ENCODE measurements at regions not wholly inside any gene's neighbourhood (a gene's known extent, or its start where the extent isn't known, plus 50 kb on each side); places are given as distances from the start of the nearest gene placed in this dataset.

DNA sequence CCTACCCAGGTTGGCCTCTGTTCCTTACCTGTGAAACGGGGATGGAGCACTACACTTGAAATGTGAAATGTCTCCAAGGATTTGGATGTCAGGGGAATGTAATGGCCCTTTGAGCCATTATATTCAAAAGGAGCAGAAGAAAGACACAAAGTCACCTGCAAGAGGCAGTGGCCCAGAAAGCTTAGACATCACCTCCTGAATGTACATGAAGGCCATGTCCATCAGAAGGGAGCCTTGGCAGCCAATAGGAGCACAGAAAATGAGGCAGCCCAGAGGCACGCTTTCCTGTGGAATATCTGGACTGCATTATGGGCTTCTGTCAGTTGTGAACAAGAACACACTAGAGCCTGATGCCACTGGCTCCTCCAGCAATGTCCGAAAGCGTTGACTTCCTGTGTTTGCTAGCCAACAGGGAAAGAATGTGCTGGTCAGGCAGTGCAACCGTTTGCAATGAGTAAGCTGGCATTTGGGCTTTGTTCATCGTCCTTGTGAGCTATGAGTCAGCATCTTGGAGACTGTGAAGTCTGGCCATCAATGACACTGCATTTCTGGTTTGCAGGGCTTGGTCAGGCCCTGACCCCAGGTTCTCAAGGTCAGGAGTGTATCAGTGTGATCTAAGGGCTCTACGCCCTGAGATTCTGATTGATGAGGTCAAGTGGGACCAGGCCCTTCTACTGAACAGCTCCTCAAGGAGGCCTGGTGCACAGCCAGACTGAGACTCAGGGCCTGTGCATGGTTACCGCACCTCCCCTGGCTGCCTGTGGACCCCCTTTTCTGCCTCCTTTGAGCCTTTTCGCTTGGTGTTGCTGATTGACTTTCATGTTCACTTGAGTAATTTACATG lies 222.4 kb downstream of the RPS24 start:
- H3K36me3 Mint-ChIP-seq (ENCODE audit: low read depth): no peaks in the 10 kb centered on the region
- H3K9me3 Mint-ChIP-seq: no peaks in the 10 kb centered on the region
- H3K4me1 Mint-ChIP-seq (ENCODE audit: low read depth): peaks cover 3% of the 10 kb centered on the region
- peaks cover 4% of the 10 kb centered on the region for H3K27me3 Mint-ChIP-seq (ENCODE audit: low read depth)
- no peak for DNase-seq (ENCODE audit: low spot score)
- no peak overlapping the region for H3K4me3 Mint-ChIP-seq
- no peak overlapping the region for H3K27ac Mint-ChIP-seq

DNA sequence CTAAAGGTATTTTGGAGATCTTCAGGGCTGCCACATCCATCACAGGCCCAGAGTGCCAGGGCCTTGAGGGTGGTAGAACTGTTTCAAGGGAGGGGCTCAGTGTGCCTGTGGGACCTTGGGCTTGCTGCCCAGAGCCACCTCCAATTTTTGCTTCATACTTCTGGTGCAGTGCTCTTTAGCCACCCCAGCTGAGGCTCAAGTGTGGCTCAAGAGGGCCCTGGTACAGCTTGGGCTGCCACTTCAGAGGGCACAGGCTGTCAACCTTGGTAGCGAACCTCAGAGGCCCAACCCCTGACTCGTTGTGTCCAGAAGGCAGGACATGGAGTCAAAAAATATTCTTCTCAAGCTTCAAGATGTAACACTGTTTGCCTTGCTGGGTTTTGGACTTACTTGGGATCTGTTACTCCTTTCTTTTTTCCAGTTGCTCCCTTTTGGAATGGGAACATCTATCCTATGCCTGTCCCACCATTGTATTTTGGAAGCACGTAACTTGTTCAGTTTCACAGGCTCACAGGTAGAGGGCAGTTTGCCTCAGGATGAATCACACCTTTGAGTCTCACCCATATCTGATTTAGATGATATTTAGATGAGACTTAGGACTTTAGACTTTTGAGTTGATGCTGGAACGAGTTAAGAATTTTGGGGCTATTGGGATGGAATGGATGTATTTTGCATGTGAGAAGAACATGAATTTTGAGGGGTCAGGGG lies 224.8 kb downstream of the RPS24 start:
- no peaks in the 10 kb centered on the region for H3K36me3 Mint-ChIP-seq (ENCODE audit: low read depth)
- peaks cover 4% of the 10 kb centered on the region for H3K27me3 Mint-ChIP-seq (ENCODE audit: low read depth)
- no peak overlapping the region for H3K27ac Mint-ChIP-seq
- no peaks in the 10 kb centered on the region for H3K9me3 Mint-ChIP-seq
- no peak for DNase-seq (ENCODE audit: low spot score)
- H3K4me1 Mint-ChIP-seq (ENCODE audit: low read depth): no peaks in the 10 kb centered on the region
- no peak overlapping the region for H3K4me3 Mint-ChIP-seq

DNA sequence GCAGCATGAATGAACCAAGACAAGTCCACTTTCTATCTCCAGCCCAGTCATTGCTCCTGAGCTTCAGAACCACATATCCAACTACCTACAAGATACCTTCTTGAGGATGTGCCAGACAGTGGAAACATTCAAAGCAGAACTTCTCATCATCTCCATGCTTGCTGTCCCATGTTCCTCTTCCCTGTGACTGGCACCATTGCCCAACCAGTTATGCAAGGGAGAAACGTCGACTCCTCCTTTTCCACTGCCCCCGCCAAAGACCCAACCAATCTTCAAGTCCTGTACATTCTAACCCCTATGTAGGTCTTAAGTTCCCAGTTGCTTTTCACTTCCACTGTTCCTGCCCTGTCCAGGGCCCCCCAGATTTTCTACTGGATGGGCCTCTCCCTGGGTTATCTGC lies 225.7 kb downstream of the RPS24 start:
- Mint-ChIP-seq H3K36me3 (ENCODE audit: low read depth) (no peaks in the 10 kb centered on the region), H3K4me3 (no peak overlapping the region), H3K27me3 (ENCODE audit: low read depth) (peaks cover 4% of the 10 kb centered on the region), H3K27ac (no peak overlapping the region), H3K4me1 (ENCODE audit: low read depth) (no peaks in the 10 kb centered on the region), H3K9me3 (no peaks in the 10 kb centered on the region)
- DNase-seq (ENCODE audit: low spot score): no peak

DNA sequence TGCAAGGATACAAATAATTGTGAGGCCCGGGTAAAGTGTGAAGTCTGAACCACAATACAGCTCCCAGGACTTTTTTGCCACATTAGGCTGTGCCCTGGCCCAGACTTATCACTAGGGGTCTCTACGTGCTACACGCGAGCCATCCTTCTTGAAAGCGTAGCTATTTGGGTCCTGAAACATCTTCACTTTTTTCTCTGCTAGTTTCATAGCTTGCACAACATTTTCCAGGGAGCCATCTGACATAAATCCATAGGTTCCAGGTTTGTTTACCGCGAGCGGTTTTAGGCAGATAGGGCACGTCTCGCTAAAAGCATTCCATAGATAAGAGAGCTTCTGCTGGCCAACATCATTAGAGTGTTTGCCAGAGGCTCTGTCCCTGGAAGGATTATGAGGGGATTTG lies 226.5 kb downstream of the RPS24 start:
- H3K4me3 Mint-ChIP-seq: no peak overlapping the region
- H3K36me3 Mint-ChIP-seq (ENCODE audit: low read depth): no peaks in the 10 kb centered on the region
- peaks cover 4% of the 10 kb centered on the region for H3K27me3 Mint-ChIP-seq (ENCODE audit: low read depth)
- DNase-seq (ENCODE audit: low spot score): no peak
- no peaks in the 10 kb centered on the region for H3K4me1 Mint-ChIP-seq (ENCODE audit: low read depth)
- H3K9me3 Mint-ChIP-seq: no peaks in the 10 kb centered on the region
- no peak overlapping the region for H3K27ac Mint-ChIP-seq

DNA sequence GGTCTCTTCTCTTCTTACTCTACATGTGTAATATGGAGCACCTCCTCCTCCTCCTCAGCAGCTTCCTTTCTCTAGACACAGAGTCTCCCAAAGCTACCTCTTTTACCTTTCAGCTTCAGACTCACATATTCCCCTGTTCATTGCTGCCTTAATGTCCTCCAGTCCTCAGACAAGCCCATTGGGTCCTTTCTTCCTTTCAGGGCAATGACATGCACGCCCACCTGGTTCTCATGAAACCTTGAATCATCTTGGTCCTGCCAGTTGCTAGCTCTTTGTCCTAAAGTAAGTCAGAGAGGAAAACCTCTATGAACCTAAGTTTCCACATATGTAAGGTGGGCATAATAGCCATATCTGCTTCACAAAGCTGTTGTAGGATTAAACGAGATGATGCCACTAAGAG lies 227.0 kb downstream of the RPS24 start:
- H3K4me3 Mint-ChIP-seq: no peak overlapping the region
- no peaks in the 10 kb centered on the region for H3K9me3 Mint-ChIP-seq
- peaks cover 4% of the 10 kb centered on the region for H3K27me3 Mint-ChIP-seq (ENCODE audit: low read depth)
- no peaks in the 10 kb centered on the region for H3K4me1 Mint-ChIP-seq (ENCODE audit: low read depth)
- DNase-seq (ENCODE audit: low spot score): no peak
- H3K36me3 Mint-ChIP-seq (ENCODE audit: low read depth): no peaks in the 10 kb centered on the region
- H3K27ac Mint-ChIP-seq: no peak overlapping the region

DNA sequence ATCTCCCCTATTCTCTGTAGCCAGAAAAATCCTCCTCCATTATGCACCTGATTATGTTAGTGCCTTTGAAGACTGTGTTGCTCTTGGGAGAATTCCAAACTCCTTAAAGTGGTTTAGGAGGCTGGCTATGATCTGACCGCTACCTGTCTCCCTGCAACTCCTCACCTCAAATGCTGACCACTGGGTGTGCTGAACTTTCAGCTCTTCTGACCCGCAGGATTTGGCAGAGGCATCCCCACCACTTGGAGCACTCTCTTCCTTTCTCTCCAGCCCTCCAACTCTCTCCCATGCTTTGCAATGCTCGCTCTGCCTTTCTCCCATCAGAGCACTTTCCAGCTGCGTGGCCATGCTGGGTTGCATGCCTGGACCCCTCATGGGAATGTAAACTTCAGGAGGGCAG lies 227.6 kb downstream of the RPS24 start:
- no peaks in the 10 kb centered on the region for H3K4me1 Mint-ChIP-seq (ENCODE audit: low read depth)
- H3K4me3 Mint-ChIP-seq: no peak overlapping the region
- H3K27ac Mint-ChIP-seq: no peak overlapping the region
- no peaks in the 10 kb centered on the region for H3K36me3 Mint-ChIP-seq (ENCODE audit: low read depth)
- peaks cover 4% of the 10 kb centered on the region for H3K27me3 Mint-ChIP-seq (ENCODE audit: low read depth)
- H3K9me3 Mint-ChIP-seq: no peaks in the 10 kb centered on the region
- DNase-seq (ENCODE audit: low spot score): no peak

DNA sequence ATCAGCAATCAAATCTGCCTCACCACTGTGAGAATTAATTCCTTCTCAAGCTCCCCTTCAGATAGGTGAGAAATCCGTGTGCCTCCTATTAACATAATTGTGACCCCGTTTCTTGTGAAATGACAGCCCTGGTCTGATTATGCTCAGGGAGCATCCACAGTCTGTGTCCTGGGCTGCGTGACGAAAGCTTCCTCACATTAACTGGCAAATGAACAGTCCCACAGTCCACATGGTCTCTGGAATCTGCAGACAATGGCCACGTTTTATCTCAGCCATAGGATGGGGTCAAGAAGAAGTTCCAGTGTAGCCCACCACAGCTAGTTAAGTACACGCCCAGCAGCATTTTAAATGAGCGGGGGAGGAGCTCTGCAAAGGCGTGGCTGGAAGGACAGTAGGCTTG lies 229.2 kb downstream of the RPS24 start:
- no peak overlapping the region for H3K4me3 Mint-ChIP-seq
- H3K36me3 Mint-ChIP-seq (ENCODE audit: low read depth): no peaks in the 10 kb centered on the region
- no peaks in the 10 kb centered on the region for H3K4me1 Mint-ChIP-seq (ENCODE audit: low read depth)
- no peak for DNase-seq (ENCODE audit: low spot score)
- no peak overlapping the region for H3K27ac Mint-ChIP-seq
- H3K27me3 Mint-ChIP-seq (ENCODE audit: low read depth): peaks cover 4% of the 10 kb centered on the region
- no peaks in the 10 kb centered on the region for H3K9me3 Mint-ChIP-seq

DNA sequence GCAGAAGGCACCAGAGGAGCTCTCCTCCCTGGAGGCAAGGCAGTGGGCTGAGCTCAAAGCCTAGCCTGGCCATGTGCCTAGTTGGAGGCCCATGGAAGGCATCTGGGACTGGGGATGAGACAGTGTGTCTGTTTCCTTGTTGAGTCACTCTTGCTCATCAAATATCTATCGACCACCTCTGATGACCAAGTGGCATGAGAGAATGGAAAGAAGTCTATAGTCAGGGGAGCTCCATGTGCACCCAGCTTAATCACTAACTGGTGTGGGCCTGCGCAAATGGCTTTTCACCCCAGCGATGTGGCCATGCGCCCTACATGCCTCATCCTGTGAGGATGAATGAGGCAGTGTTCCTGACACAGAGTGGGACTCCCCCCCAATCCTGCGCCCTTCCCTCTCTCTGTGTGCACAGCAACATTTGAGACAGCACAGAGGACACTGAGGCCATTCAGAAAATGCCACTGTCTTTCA lies 229.9 kb downstream of the RPS24 start:
- no peaks in the 10 kb centered on the region for H3K9me3 Mint-ChIP-seq
- H3K27ac Mint-ChIP-seq: no peak overlapping the region
- peaks cover 4% of the 10 kb centered on the region for H3K27me3 Mint-ChIP-seq (ENCODE audit: low read depth)
- DNase-seq (ENCODE audit: low spot score): no peak
- no peaks in the 10 kb centered on the region for H3K36me3 Mint-ChIP-seq (ENCODE audit: low read depth)
- no peaks in the 10 kb centered on the region for H3K4me1 Mint-ChIP-seq (ENCODE audit: low read depth)
- no peak overlapping the region for H3K4me3 Mint-ChIP-seq

DNA sequence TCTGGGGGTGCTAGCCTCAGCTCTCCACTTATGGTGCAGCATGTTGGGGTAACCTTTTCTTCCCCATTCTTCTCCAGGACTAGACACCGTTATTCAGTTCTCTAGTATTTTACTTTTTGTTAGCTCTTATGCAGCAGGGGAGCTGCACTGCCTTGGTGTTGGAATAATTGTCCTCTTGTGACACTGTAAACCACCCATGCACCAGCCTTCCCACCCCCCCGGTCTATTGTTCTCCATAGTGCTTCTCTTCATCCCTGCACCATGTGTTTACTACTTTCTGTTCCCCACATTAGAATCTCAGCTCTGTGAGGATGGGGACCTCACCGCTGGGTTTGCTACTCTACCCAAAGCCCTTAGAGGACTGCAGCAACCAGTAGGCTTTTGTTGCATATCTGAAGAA lies 230.7 kb downstream of the RPS24 start:
- no peak overlapping the region for H3K4me3 Mint-ChIP-seq
- no peaks in the 10 kb centered on the region for H3K36me3 Mint-ChIP-seq (ENCODE audit: low read depth)
- no peaks in the 10 kb centered on the region for H3K9me3 Mint-ChIP-seq
- no peaks in the 10 kb centered on the region for H3K4me1 Mint-ChIP-seq (ENCODE audit: low read depth)
- no peak for DNase-seq (ENCODE audit: low spot score)
- peaks cover under 1% of the 10 kb centered on the region for H3K27me3 Mint-ChIP-seq (ENCODE audit: low read depth)
- H3K27ac Mint-ChIP-seq: no peak overlapping the region

DNA sequence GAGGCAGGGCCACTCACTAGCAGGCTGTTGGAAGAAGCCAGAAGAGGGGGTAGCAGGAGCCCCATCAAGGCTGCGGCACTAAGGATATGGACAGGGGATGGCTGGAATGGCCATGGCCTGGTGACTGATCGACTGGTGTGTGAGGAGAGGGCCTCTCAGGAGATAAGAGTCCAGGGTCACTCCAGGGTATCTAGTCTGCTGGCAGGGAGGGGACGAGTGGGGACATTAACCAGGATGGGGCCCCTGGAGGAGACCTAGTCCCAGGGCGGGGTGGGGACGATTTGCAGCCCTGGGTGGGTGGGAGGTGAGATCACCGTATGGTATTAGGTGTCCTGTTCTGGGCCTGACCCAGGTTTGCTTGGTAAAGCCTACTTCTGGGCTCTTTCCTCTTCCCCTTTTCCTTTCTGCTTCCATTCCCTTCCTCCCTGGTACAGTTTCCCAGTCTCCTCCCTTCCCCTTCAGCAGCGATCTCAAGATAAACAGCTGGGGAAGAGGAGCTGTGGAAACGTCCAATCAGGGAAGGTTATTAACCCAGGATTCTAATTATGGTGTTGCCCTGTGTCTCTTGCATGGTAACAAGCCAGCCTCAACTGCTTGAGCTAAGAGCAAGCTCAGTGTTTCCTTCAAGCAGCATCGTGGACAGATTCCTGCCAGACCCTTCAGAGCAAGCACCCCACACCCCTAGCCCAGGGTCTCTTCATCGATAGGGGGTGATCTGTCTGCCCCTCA lies 233.2 kb downstream of the RPS24 start:
- Mint-ChIP-seq H3K9me3 (no peaks in the 10 kb centered on the region), H3K36me3 (ENCODE audit: low read depth) (no peaks in the 10 kb centered on the region), H3K4me1 (ENCODE audit: low read depth) (no peaks in the 10 kb centered on the region), H3K4me3 (no peak overlapping the region), H3K27ac (no peak overlapping the region), H3K27me3 (ENCODE audit: low read depth) (peaks cover 2% of the 10 kb centered on the region)
- no peak for DNase-seq (ENCODE audit: low spot score)

DNA sequence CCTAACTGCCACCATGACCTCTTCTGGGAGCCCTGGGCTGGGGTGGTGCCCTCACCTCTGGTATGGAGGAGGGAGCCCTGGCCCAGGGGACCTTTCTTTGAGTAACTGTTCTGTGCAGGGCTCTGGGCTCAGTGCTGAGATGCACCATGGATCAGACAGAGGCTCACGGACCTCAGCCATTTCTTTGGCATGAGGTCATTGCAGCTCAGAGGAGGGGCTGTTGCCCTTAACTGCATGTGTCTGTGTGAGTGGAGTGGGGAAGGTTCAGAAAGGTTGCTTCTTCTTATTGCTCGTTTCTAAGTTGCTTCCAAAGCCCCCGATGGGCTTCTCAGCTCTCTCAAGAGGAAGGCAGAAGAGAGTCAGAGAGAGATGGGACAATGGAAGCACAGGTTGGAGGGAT lies 233.9 kb downstream of the RPS24 start:
- Mint-ChIP-seq H3K4me3 (no peak overlapping the region), H3K9me3 (no peaks in the 10 kb centered on the region), H3K27ac (no peak overlapping the region), H3K36me3 (ENCODE audit: low read depth) (no peaks in the 10 kb centered on the region), H3K4me1 (ENCODE audit: low read depth) (no peaks in the 10 kb centered on the region), H3K27me3 (ENCODE audit: low read depth) (peaks cover 2% of the 10 kb centered on the region)
- no peak for DNase-seq (ENCODE audit: low spot score)

DNA sequence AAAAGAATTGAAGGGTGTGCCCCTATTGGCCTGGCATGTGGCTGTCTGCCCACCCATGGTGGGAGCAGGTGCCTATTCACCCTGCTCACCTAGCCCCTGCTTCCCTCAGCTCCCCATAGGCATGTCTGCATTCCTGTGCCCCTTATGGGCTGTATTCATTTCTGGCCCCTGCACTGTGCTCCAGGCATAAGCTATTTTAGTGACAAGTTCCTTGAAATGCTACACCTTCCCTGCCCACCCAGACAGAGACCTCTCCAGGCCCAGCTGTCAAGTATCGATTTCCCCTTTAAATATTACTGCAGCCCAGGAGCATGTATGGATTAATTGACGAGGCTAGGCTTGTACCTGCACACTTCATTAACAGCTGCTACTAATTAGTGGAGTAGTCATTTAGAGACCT lies 235.4 kb downstream of the RPS24 start:
- Mint-ChIP-seq H3K27me3 (ENCODE audit: low read depth) (peaks cover 2% of the 10 kb centered on the region), H3K4me1 (ENCODE audit: low read depth) (no peaks in the 10 kb centered on the region), H3K36me3 (ENCODE audit: low read depth) (no peaks in the 10 kb centered on the region), H3K4me3 (no peak overlapping the region), H3K27ac (no peak overlapping the region), H3K9me3 (no peaks in the 10 kb centered on the region)
- no peak for DNase-seq (ENCODE audit: low spot score)

DNA sequence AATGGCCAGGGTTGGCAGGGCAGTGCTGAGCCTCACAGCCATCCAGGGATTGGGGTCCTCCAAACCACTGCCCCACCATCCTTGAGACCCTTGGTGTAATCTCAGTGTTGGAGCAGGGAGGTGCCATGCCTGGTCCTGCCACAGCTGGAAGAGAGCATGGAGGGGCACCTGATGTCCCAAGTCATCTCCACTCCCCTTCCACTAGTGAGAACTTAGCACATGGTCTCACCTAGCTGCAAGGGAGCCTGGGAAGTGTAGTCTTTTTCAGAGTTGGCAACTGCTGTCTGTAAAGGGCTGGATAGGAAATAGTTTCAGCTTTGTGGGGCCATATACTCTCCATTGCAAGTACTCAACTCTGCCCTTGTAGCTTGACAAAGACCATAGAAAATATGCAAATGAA lies 238.7 kb downstream of the RPS24 start:
- Mint-ChIP-seq H3K4me1 (ENCODE audit: low read depth) (no peaks in the 10 kb centered on the region), H3K27me3 (ENCODE audit: low read depth) (peaks cover 11% of the 10 kb centered on the region), H3K9me3 (no peaks in the 10 kb centered on the region), H3K27ac (no peak overlapping the region), H3K4me3 (no peak overlapping the region), H3K36me3 (ENCODE audit: low read depth) (no peaks in the 10 kb centered on the region)
- DNase-seq (ENCODE audit: low spot score): no peak

DNA sequence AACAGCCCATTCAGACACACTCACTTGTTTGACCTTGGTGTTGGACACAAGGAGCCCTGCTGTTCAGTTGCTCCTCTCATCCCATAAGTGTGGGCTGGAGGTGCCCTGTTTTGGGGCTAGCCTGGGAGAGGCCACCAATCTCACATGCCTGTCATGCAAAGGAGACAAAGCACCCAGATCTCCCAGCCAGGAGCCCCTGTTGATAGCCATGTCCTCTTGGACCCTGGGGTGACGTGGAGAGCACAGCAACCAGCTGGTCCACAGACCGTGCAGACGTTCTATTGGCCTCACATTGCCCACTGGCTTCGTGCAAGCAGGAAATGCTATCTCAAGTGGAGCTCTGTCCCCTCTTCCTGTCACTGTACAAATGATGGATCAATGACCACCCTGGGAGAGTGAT lies 240.8 kb downstream of the RPS24 start:
- Mint-ChIP-seq H3K4me3 (no peak overlapping the region), H3K27me3 (ENCODE audit: low read depth) (peaks cover 11% of the 10 kb centered on the region), H3K36me3 (ENCODE audit: low read depth) (no peaks in the 10 kb centered on the region), H3K9me3 (no peaks in the 10 kb centered on the region), H3K4me1 (ENCODE audit: low read depth) (no peaks in the 10 kb centered on the region), H3K27ac (no peak overlapping the region)
- no peak for DNase-seq (ENCODE audit: low spot score)

All from T-helper 2 cell treated with Interferon-gamma antibody and Interleukin-4, amounts not matched to agents 5 μg/mL and 100 μg/mL, for 36 hours (primary cell).